ENCODE measurements at regions not wholly inside any gene's neighbourhood (a gene's known extent, or its start where the extent isn't known, plus 50 kb on each side); places are given as distances from the start of the nearest gene placed in this dataset.

DNA sequence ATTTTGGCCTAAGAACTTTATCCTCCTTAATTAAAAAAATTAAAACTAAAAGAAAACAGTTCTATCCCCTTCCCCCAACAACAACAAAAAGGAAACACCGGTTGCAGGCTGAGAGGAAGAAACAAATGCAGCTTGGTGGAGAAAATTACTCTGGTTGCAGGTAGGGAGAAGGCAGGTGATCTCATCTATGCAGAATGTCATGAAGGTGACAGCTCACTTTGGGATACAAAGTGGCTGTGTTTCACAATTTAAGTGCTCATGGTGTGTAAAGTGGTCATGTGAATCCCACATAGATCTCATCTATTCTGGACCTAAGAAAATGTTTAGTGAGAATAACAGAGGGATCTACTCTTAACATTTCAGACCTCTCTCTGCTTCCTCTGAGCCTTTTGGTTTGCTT is 219.7 kb upstream of the PKP2 start:
- TF ChIP-seq POLR2AphosphoS5 (IDR thresholded peaks at IDR 0.05) = no peak
- TF ChIP-seq, protein P1, sequence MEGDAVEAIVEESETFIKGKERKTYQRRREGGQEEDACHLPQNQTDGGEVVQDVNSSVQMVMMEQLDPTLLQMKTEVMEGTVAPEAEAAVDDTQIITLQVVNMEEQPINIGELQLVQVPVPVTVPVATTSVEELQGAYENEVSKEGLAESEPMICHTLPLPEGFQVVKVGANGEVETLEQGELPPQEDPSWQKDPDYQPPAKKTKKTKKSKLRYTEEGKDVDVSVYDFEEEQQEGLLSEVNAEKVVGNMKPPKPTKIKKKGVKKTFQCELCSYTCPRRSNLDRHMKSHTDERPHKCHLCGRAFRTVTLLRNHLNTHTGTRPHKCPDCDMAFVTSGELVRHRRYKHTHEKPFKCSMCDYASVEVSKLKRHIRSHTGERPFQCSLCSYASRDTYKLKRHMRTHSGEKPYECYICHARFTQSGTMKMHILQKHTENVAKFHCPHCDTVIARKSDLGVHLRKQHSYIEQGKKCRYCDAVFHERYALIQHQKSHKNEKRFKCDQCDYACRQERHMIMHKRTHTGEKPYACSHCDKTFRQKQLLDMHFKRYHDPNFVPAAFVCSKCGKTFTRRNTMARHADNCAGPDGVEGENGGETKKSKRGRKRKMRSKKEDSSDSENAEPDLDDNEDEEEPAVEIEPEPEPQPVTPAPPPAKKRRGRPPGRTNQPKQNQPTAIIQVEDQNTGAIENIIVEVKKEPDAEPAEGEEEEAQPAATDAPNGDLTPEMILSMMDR (IDR thresholded peaks at IDR 0.05) = no peak

Measured in sigmoid colon (tissue), 4 donors.